ENCODE measurements at regions not wholly inside any gene's neighbourhood (a gene's known extent, or its start where the extent isn't known, plus 50 kb on each side); places are given as distances from the start of the nearest gene placed in this dataset.

DNA sequence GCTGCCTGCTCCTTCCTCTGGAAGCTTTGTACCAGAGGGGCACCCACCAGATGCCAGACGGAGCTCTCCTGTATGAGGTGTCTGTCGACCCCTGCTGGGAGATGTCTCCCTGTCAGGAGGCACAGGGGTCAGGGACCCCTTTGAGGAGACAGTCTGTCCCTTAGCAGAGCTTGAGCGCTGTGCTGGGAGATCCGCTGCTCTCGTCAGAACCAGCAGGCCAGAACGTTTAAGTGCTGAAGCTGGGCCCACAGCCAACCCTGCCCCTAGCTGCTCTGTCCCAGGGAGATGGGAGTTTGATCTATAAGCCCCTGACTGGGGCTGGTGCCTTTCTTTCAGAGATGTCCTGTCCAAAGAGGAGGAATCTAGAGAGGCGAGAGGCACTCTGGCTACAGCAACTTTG, 260.3 kb upstream of the GPRIN3 start:
- intact Hi-C loops (cut with DNase I; ENCODE audit: low total_unique reads): no loop called here
- Histone ChIP-seq H3K27me3 (no peaks in the 10 kb centered on the region), H3K9me3 (no peaks in the 10 kb centered on the region), H3K4me1 (peaks cover 0 to 4% (median 0%) of the 10 kb centered on the region in 4 donors), H3K4me3 (no peak overlapping the region), H3K27ac (no peak overlapping the region), H3K36me3 (no peaks in the 10 kb centered on the region)
- in situ Hi-C loops (cut with MboI; ENCODE audit: low pct_ligation_motif_present in 1 of 4, low pct_unique_long_range_greater_than_20kb in 1 of 4, low sequenced_read_pairs in 3 of 4): no loop called here
- DNase-seq: no peak
- WGBS, 2 donors (ENCODE audit: low coverage in 1 of 2): 81% methylated on average over 6 of the region's 7 CpGs; no CpG with 5 or more reads in 1 of the 2 donors
- TF ChIP-seq POLR2A (IDR thresholded peaks at IDR 0.05) (no peak), POLR2AphosphoS5 (IDR thresholded peaks at IDR 0.05) (no peak), EP300 (IDR thresholded peaks at IDR 0.05; ENCODE audit: low read depth) (no peak)
- TF ChIP-seq, protein P1, sequence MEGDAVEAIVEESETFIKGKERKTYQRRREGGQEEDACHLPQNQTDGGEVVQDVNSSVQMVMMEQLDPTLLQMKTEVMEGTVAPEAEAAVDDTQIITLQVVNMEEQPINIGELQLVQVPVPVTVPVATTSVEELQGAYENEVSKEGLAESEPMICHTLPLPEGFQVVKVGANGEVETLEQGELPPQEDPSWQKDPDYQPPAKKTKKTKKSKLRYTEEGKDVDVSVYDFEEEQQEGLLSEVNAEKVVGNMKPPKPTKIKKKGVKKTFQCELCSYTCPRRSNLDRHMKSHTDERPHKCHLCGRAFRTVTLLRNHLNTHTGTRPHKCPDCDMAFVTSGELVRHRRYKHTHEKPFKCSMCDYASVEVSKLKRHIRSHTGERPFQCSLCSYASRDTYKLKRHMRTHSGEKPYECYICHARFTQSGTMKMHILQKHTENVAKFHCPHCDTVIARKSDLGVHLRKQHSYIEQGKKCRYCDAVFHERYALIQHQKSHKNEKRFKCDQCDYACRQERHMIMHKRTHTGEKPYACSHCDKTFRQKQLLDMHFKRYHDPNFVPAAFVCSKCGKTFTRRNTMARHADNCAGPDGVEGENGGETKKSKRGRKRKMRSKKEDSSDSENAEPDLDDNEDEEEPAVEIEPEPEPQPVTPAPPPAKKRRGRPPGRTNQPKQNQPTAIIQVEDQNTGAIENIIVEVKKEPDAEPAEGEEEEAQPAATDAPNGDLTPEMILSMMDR (IDR thresholded peaks at IDR 0.05): no peak

DNA sequence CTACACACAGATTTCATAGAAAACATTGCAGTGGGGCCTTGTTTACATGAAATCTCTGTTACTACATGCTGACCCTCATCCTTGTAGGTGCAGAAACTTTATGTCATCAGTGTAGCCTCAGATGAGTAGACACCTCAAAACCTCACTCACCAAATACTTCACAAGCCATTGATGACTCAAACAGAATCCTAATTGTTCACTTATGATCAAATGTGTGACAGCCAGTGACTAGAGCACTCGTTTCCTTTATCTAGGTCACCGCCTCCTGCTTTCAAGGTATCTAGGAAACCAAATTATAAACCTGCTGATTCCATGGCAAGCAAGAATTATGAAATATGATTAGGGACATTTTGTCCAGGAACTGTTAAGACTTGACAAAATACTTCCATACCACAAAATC, 255.8 kb upstream of the GPRIN3 start:
- no peaks in the 10 kb centered on the region for H3K9me3 ChIP-seq
- no peak for DNase-seq
- no peaks in the 10 kb centered on the region for H3K27me3 ChIP-seq
- H3K27ac ChIP-seq: no peak overlapping the region
- no peaks in the 10 kb centered on the region for H3K4me1 ChIP-seq
- WGBS, 2 donors (ENCODE audit: low coverage in 1 of 2): 40 to 51% methylated on average over 2 of the region's 2 CpGs
- H3K4me3 ChIP-seq: no peak overlapping the region
- intact Hi-C loops (cut with DNase I; ENCODE audit: low total_unique reads): no loop called here
- in situ Hi-C loops (cut with MboI; ENCODE audit: low pct_ligation_motif_present in 1 of 4, low pct_unique_long_range_greater_than_20kb in 1 of 4, low sequenced_read_pairs in 3 of 4): no loop called here
- no peak for TF ChIP-seq POLR2AphosphoS5 (IDR thresholded peaks at IDR 0.05)
- TF ChIP-seq POLR2A (IDR thresholded peaks at IDR 0.05): no peak
- TF ChIP-seq, protein P1 (IDR thresholded peaks at IDR 0.05): no peak
- no peaks in the 10 kb centered on the region for H3K36me3 ChIP-seq

DNA sequence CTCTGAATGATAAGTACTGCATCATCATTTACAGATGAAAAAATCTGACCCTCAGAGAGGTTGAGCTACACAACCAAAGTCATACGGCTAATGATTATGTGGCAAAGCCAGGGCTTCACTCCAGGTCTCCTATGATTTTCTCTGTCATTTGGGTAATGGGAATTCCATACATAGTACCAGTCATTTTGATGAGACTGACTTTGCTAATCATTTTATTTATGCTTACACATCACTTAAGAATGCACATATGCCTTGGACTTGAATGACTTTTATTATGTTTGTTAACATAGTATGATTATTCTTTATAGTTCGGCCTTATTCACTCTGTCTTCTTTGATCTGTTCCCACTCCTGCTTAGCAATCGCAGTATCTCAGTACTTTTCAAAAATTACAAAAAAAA, 255.1 kb upstream of the GPRIN3 start:
- in situ Hi-C loops (cut with MboI; ENCODE audit: low pct_ligation_motif_present in 1 of 4, low pct_unique_long_range_greater_than_20kb in 1 of 4, low sequenced_read_pairs in 3 of 4): no loop called here
- no peaks in the 10 kb centered on the region for H3K9me3 ChIP-seq
- no peak for TF ChIP-seq POLR2AphosphoS5 (IDR thresholded peaks at IDR 0.05)
- TF ChIP-seq EP300 (IDR thresholded peaks at IDR 0.05; ENCODE audit: low read depth): no peak
- no peak for TF ChIP-seq POLR2A (IDR thresholded peaks at IDR 0.05)
- TF ChIP-seq, protein P1 (IDR thresholded peaks at IDR 0.05): no peak
- no peaks in the 10 kb centered on the region for H3K4me1 ChIP-seq
- DNase-seq: no peak
- WGBS, 2 donors (ENCODE audit: low coverage in 1 of 2): 81 to 82% methylated on average over 3 of the region's 3 CpGs
- intact Hi-C loops (cut with DNase I; ENCODE audit: low total_unique reads): no loop called here
- H3K27me3 ChIP-seq: no peaks in the 10 kb centered on the region
- no peaks in the 10 kb centered on the region for H3K36me3 ChIP-seq
- H3K27ac ChIP-seq: no peak overlapping the region
- H3K4me3 ChIP-seq: no peak overlapping the region

DNA sequence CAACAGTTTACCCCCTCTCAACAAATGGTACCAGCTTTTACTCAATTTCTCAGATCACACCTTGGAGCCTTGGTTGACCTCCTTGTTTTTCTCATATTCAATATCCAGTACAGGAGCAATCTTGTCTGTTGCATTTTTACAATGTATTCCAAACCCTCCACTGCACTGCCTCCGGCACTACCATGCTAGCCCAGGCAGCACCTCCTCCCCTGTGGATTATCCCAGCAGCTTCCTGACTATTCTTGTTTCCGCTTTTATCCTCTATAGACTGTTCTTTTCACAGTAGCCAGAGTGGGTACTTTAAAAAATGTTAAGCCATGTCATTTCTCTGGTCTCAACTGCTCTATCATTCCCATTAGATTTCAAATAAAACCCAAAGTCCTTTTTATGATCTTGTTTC, 253.4 kb upstream of the GPRIN3 start:
- in situ Hi-C loops (cut with MboI; ENCODE audit: low pct_ligation_motif_present in 1 of 4, low pct_unique_long_range_greater_than_20kb in 1 of 4, low sequenced_read_pairs in 3 of 4) (no loop called here), intact Hi-C loops (cut with DNase I; ENCODE audit: low total_unique reads) (no loop called here)
- Histone ChIP-seq H3K9me3 (no peaks in the 10 kb centered on the region), H3K36me3 (no peaks in the 10 kb centered on the region), H3K4me3 (no peak overlapping the region), H3K27me3 (no peaks in the 10 kb centered on the region), H3K4me1 (no peaks in the 10 kb centered on the region), H3K27ac (no peak overlapping the region)
- TF ChIP-seq POLR2AphosphoS5 (IDR thresholded peaks at IDR 0.05): no peak
- WGBS, 2 donors (ENCODE audit: low coverage in 1 of 2): 88 to 96% methylated on average over 2 of the region's 2 CpGs
- DNase-seq: no peak

DNA sequence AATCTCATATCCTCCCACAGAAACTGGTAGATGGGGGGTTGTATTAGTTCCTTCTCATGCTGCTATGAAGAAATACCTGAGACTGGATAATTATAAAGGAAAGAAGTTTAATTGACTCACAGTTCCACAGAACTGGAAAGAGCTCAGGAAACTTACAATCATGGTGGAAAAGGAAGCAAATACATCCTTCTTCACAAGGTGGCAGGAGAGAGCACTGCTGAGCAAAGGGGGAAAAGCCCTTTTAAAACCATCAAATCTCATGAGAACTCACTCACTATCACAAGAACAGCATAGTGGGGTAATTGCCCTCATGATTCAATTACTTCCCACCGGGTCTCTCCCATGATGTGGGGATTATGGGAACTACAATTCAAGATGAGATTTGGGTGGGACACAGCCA, 250.5 kb upstream of the GPRIN3 start:
- no peak for TF ChIP-seq POLR2A (IDR thresholded peaks at IDR 0.05)
- TF ChIP-seq POLR2AphosphoS5 (IDR thresholded peaks at IDR 0.05): no peak
- no peak for TF ChIP-seq EP300 (IDR thresholded peaks at IDR 0.05; ENCODE audit: low read depth)
- TF ChIP-seq, protein P1 (IDR thresholded peaks at IDR 0.05): peak in 2 of 5 experiments; percentile 18 to 24
- intact Hi-C loops (cut with DNase I; ENCODE audit: low total_unique reads) (no loop called here), in situ Hi-C loops (cut with MboI; ENCODE audit: low pct_ligation_motif_present in 1 of 4, low pct_unique_long_range_greater_than_20kb in 1 of 4, low sequenced_read_pairs in 3 of 4) (no loop called here)
- Histone ChIP-seq H3K36me3 (no peaks in the 10 kb centered on the region), H3K4me3 (no peak overlapping the region), H3K27ac (no peak overlapping the region), H3K9me3 (no peaks in the 10 kb centered on the region), H3K27me3 (no peaks in the 10 kb centered on the region), H3K4me1 (no peaks in the 10 kb centered on the region)
- WGBS, 2 donors (ENCODE audit: low coverage in 1 of 2): 59 to 86% methylated on average over 1 of the region's 1 CpG
- DNase-seq: no peak

Measured in transverse colon (tissue), 4 donors.